ENCODE measurements at regions not wholly inside any gene's neighbourhood (a gene's known extent, or its start where the extent isn't known, plus 50 kb on each side); places are given as distances from the start of the nearest gene placed in this dataset.

DNA sequence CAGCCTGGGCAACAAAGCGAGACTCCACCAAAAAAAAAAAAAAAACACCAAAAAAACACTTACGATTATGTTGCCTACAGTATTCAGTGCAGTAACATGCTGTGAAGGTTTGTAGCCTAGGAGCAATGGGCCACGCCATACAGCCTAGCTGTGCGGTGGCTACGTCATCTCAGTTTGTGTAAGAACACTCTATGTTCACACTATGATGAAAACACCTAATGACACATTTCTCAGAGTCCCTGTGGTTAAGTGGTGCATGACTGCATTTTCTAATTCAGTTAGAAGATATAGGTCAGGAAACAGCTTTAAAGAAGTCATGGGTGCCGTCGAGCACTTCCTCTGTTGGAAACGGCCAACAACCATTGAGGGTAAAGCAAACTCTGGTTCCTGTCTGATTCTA lies 75.7 kb upstream of the ANO1 start:
- H3K4me3 ChIP-seq (ENCODE audit: low read depth, low read length, poor library complexity, severe bottlenecking): no peak overlapping the region
- ChIA-PET CTCF (no interaction called here), POLR2A (ENCODE audit: low non-redundant PET) (no interaction called here)
- no peaks in the 10 kb centered on the region for H3K9me3 ChIP-seq (ENCODE audit: low read depth, low read length, poor library complexity, severe bottlenecking)
- peaks cover 4% of the 10 kb centered on the region for H3K27me3 ChIP-seq (replicated peaks; ENCODE audit: insufficient read depth, low read depth, low read length, poor library complexity)
- no peaks in the 10 kb centered on the region for H3K4me1 ChIP-seq (ENCODE audit: insufficient read depth, low read length, poor library complexity, severe bottlenecking)
- H3K27ac ChIP-seq (ENCODE audit: low read depth, low read length, poor library complexity, severe bottlenecking): no peak overlapping the region
- no peak for DNase-seq (ENCODE audit: low spot score)
- H3K36me3 ChIP-seq (ENCODE audit: insufficient read depth, low read length, poor library complexity, severe bottlenecking): no peaks in the 10 kb centered on the region
- BruUV-seq (replicated peaks): no TSS peak
- intact Hi-C loops (cut with micrococcal nuclease; ENCODE audit: unreplicated experiment): no loop called here
- TF ChIP-seq, protein P1, sequence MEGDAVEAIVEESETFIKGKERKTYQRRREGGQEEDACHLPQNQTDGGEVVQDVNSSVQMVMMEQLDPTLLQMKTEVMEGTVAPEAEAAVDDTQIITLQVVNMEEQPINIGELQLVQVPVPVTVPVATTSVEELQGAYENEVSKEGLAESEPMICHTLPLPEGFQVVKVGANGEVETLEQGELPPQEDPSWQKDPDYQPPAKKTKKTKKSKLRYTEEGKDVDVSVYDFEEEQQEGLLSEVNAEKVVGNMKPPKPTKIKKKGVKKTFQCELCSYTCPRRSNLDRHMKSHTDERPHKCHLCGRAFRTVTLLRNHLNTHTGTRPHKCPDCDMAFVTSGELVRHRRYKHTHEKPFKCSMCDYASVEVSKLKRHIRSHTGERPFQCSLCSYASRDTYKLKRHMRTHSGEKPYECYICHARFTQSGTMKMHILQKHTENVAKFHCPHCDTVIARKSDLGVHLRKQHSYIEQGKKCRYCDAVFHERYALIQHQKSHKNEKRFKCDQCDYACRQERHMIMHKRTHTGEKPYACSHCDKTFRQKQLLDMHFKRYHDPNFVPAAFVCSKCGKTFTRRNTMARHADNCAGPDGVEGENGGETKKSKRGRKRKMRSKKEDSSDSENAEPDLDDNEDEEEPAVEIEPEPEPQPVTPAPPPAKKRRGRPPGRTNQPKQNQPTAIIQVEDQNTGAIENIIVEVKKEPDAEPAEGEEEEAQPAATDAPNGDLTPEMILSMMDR (conservative IDR thresholded peaks at IDR 0.05; ENCODE audit: low read depth, low read length): no peak
- TF ChIP-seq EZH2 (IDR thresholded peaks at IDR 0.05; ENCODE audit: borderline replicate concordance, low read depth, low read length, poor library complexity, severe bottlenecking): no peak

- no peak for TF ChIP-seq EZH2 (IDR thresholded peaks at IDR 0.05; ENCODE audit: borderline replicate concordance, low read depth, low read length, poor library complexity, severe bottlenecking)
- no TSS peak for BruUV-seq (replicated peaks)
- POLR2A ChIA-PET (ENCODE audit: low non-redundant PET): no interaction called here
- no peak overlapping the region for H3K27ac ChIP-seq (ENCODE audit: low read depth, low read length, poor library complexity, severe bottlenecking)
- peaks cover 11% of the 10 kb centered on the region for H3K27me3 ChIP-seq (replicated peaks; ENCODE audit: insufficient read depth, low read depth, low read length, poor library complexity)
- CTCF ChIA-PET: no interaction called here
- H3K4me3 ChIP-seq (ENCODE audit: low read depth, low read length, poor library complexity, severe bottlenecking): no peak overlapping the region
- H3K4me1 ChIP-seq (ENCODE audit: insufficient read depth, low read length, poor library complexity, severe bottlenecking): no peaks in the 10 kb centered on the region
- no peaks in the 10 kb centered on the region for H3K9me3 ChIP-seq (ENCODE audit: low read depth, low read length, poor library complexity, severe bottlenecking)
- DNase-seq (ENCODE audit: low spot score): no peak
- intact Hi-C loops (cut with micrococcal nuclease; ENCODE audit: unreplicated experiment): no loop called here
- H3K36me3 ChIP-seq (ENCODE audit: insufficient read depth, low read length, poor library complexity, severe bottlenecking): no peaks in the 10 kb centered on the region
Measured at GRCh38 chr11:70005107-70005818, 72.9 kb upstream of the ANO1 start.

DNA sequence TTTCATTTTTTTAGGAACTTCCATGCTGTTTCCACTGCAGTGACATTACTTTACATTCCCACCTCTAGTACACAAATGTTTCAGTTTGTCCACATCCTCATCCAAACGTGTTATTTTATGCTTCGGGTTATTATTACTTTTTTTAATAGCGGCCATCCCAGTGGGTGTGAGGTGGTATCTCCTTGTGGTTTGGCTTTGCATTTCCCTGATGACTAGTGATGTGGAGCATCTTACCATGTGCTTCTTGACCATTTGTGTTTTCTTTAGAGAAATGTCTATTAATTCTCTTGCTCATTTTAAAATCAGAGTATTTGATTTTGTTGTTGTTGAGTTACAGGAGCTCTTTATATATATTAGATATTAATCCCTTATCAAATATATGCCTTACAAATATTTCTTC lies 70.3 kb upstream of the ANO1 start:
- TF ChIP-seq, protein P1 (conservative IDR thresholded peaks at IDR 0.05; ENCODE audit: low read depth, low read length): no peak
- no peak for TF ChIP-seq EZH2 (IDR thresholded peaks at IDR 0.05; ENCODE audit: borderline replicate concordance, low read depth, low read length, poor library complexity, severe bottlenecking)
- ChIA-PET CTCF (interaction anchor here (0.6 kb wide), 1 partner anchor 124 kb away, joined by 4 read pairs; no protein-coding TSS in a partner anchor), POLR2A (ENCODE audit: low non-redundant PET) (no interaction called here)
- H3K4me3 ChIP-seq (ENCODE audit: low read depth, low read length, poor library complexity, severe bottlenecking): no peak overlapping the region
- H3K27me3 ChIP-seq (replicated peaks; ENCODE audit: insufficient read depth, low read depth, low read length, poor library complexity): peaks cover 11% of the 10 kb centered on the region
- H3K27ac ChIP-seq (ENCODE audit: low read depth, low read length, poor library complexity, severe bottlenecking): no peak overlapping the region
- no peaks in the 10 kb centered on the region for H3K9me3 ChIP-seq (ENCODE audit: low read depth, low read length, poor library complexity, severe bottlenecking)
- no peak for DNase-seq (ENCODE audit: low spot score)
- no peaks in the 10 kb centered on the region for H3K4me1 ChIP-seq (ENCODE audit: insufficient read depth, low read length, poor library complexity, severe bottlenecking)
- BruUV-seq (replicated peaks): no TSS peak
- H3K36me3 ChIP-seq (ENCODE audit: insufficient read depth, low read length, poor library complexity, severe bottlenecking): no peaks in the 10 kb centered on the region
- intact Hi-C loops (cut with micrococcal nuclease; ENCODE audit: unreplicated experiment): no loop called here

DNA sequence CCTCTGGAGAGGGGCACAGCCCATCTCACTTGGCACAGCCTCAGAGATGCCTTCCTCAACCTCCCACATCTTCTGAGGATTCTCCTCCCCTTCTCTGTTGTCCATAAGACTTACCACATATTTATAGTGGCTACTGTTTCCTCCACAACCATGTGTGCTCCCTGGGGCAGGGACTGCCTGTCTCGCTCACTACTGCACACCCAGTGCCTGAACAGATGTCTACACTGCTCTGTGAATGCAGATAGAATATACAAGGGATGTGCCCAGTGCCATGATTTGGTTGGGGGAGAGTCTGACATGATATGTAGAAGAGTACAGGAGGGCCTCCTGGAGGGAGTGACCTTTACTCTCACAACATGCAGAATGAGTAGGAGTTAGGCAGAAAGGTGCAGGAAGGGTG lies 67.3 kb upstream of the ANO1 start:
- H3K4me1 ChIP-seq (ENCODE audit: insufficient read depth, low read length, poor library complexity, severe bottlenecking): no peaks in the 10 kb centered on the region
- peaks cover 7% of the 10 kb centered on the region for H3K27me3 ChIP-seq (replicated peaks; ENCODE audit: insufficient read depth, low read depth, low read length, poor library complexity)
- H3K4me3 ChIP-seq (ENCODE audit: low read depth, low read length, poor library complexity, severe bottlenecking): no peak overlapping the region
- intact Hi-C loops (cut with micrococcal nuclease; ENCODE audit: unreplicated experiment): no loop called here
- ChIA-PET POLR2A (ENCODE audit: low non-redundant PET) (no interaction called here), CTCF (no interaction called here)
- DNase-seq (ENCODE audit: low spot score): no peak
- TF ChIP-seq EZH2 (IDR thresholded peaks at IDR 0.05; ENCODE audit: borderline replicate concordance, low read depth, low read length, poor library complexity, severe bottlenecking): no peak
- TF ChIP-seq, protein P1 (conservative IDR thresholded peaks at IDR 0.05; ENCODE audit: low read depth, low read length): no peak
- no peak overlapping the region for H3K27ac ChIP-seq (ENCODE audit: low read depth, low read length, poor library complexity, severe bottlenecking)
- no TSS peak for BruUV-seq (replicated peaks)
- H3K9me3 ChIP-seq (ENCODE audit: low read depth, low read length, poor library complexity, severe bottlenecking): no peaks in the 10 kb centered on the region
- H3K36me3 ChIP-seq (ENCODE audit: insufficient read depth, low read length, poor library complexity, severe bottlenecking): no peaks in the 10 kb centered on the region

All from A673 (cell line).